IPS-NIHi7 (cell line): ENCODE measurements at regions not wholly inside any gene's neighbourhood (a gene's known extent, or its start where the extent isn't known, plus 50 kb on each side); places are given as distances from the start of the nearest gene placed in this dataset.
"Not testable (repeated sequence)": the region's sequence is repeated elsewhere in the genome, so short reads cannot be mapped to it uniquely, and the experiment has no call there.

Source experiments
- DNase-seq: peaks from one replicate; pipeline ENCODE4 v3.0.0; 2012; ENCODE audit warnings: mixed read lengths; ENCODE audit errors: extremely low spot score

- no peak for DNase-seq
Measured at GRCh38 chr5:87136733-87137132, 130.9 kb upstream of the RASA1 start.

- DNase-seq, result no peak
Measured at GRCh38 chr5:87137283-87137682, 130.4 kb upstream of the RASA1 start.

GRCh38 chr5:87138091-87138805, 129.4 kb upstream of the RASA1 start:
- DNase-seq, result no peak

GRCh38 chr5:87139795-87140194, 127.9 kb upstream of the RASA1 start:
- DNase-seq, result no peak

- DNase-seq, result no peak
Measured at GRCh38 chr5:87141544-87141943, 126.1 kb upstream of the RASA1 start.

- not testable (repeated sequence) for DNase-seq
Measured at GRCh38 chr5:87145853-87146252, 121.8 kb upstream of the RASA1 start.

- DNase-seq, result no peak
Measured at GRCh38 chr5:87147441-87147840, 120.2 kb upstream of the RASA1 start.

- DNase-seq, result no peak
Measured at GRCh38 chr5:87150630-87151029, 117.1 kb upstream of the RASA1 start.

GRCh38 chr5:87151547-87151946, 116.1 kb upstream of the RASA1 start:
- no peak for DNase-seq

GRCh38 chr5:87152886-87153285, 114.8 kb upstream of the RASA1 start:
- DNase-seq, result no peak

- DNase-seq, result no peak
Measured at GRCh38 chr5:87154191-87154590, 113.5 kb upstream of the RASA1 start.

- no peak for DNase-seq
Measured at GRCh38 chr5:87155106-87155505, 112.6 kb upstream of the RASA1 start.

GRCh38 chr5:87156631-87157030, 111.1 kb upstream of the RASA1 start:
- DNase-seq, result no peak

- no peak for DNase-seq
Measured at GRCh38 chr5:87164409-87164808, 103.3 kb upstream of the RASA1 start.

GRCh38 chr5:87169300-87169991, 98.2 kb upstream of the RASA1 start:
- no peak for DNase-seq

GRCh38 chr5:87170799-87171198, 96.9 kb upstream of the RASA1 start:
- DNase-seq, result no peak

GRCh38 chr5:87182649-87183048, 85.0 kb upstream of the RASA1 start:
- DNase-seq, result no peak

GRCh38 chr5:87183896-87184295, 83.8 kb upstream of the RASA1 start:
- no peak for DNase-seq

GRCh38 chr5:87184605-87185004, 83.1 kb upstream of the RASA1 start:
- DNase-seq, result no peak

- no peak for DNase-seq
Measured at GRCh38 chr5:87185838-87186237, 81.8 kb upstream of the RASA1 start.

GRCh38 chr5:87188391-87188790, 79.3 kb upstream of the RASA1 start:
- DNase-seq, result no peak

GRCh38 chr5:87190041-87190440, 77.6 kb upstream of the RASA1 start:
- DNase-seq, result no peak

- no peak for DNase-seq
Measured at GRCh38 chr5:87190687-87191086, 77.0 kb upstream of the RASA1 start.

- DNase-seq, result no peak
Measured at GRCh38 chr5:87191645-87192044, 76.0 kb upstream of the RASA1 start.
